ENCODE measurements at regions not wholly inside any gene's neighbourhood (a gene's known extent, or its start where the extent isn't known, plus 50 kb on each side); places are given as distances from the start of the nearest gene placed in this dataset.

DNA sequence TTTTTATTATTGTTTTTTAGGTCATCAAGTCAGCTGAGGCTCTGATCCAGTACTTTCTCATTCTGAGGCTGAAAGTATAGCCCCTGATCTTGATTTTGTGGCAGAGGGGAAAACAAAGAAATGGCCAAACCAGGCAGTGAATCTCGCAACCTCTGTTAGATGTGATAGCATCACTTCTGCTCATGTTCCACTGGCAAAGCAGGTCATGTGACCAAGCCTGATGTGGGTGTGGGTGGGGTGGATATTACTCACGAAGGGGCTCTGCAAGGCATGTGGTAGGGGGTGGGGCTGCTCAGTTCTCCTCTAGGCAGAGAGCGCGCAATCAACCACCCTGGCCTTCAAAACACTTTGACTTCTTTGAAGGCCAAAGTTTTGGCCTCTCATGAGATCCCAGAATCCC, 254.2 kb downstream of the MYCN start:
- H3K36me3 ChIP-seq (ENCODE audit: control insufficient read depth, insufficient read depth, low read length): no peaks in the 10 kb centered on the region
- DNase-seq (ENCODE audit: extremely low read depth, insufficient read length): no peak
- TF ChIP-seq CTCF (IDR thresholded peaks at IDR 0.05; ENCODE audit: insufficient read depth, low read length, poor library complexity, severe bottlenecking): no peak
- H3K27me3 ChIP-seq (replicated peaks; ENCODE audit: control insufficient read depth, insufficient read depth, low read length): no peaks in the 10 kb centered on the region
- no peak overlapping the region for H3K4me3 ChIP-seq (replicated peaks; ENCODE audit: low read depth, low read length)

DNA sequence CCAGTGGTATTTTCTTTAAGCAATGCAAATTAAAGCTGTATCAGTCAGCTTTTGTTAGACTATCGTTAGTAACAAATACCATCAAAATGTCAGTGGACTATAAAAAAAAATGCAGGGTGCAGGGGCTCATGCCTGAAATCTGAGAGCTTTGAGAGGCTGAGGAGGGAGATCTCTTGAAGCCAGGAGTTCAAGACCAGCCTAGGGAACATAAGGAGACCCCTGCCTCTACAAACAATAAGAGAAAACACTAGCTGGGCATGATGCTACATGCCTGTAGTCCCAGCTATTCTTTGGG, 253.7 kb downstream of the MYCN start:
- no peaks in the 10 kb centered on the region for H3K27me3 ChIP-seq (replicated peaks; ENCODE audit: control insufficient read depth, insufficient read depth, low read length)
- no peak for TF ChIP-seq CTCF (IDR thresholded peaks at IDR 0.05; ENCODE audit: insufficient read depth, low read length, poor library complexity, severe bottlenecking)
- no peak overlapping the region for H3K4me3 ChIP-seq (replicated peaks; ENCODE audit: low read depth, low read length)
- DNase-seq (ENCODE audit: extremely low read depth, insufficient read length): no peak
- H3K36me3 ChIP-seq (ENCODE audit: control insufficient read depth, insufficient read depth, low read length): no peaks in the 10 kb centered on the region

- H3K27me3 ChIP-seq (replicated peaks; ENCODE audit: control insufficient read depth, insufficient read depth, low read length): no peaks in the 10 kb centered on the region
- H3K4me3 ChIP-seq (replicated peaks; ENCODE audit: low read depth, low read length): no peak overlapping the region
- no peaks in the 10 kb centered on the region for H3K36me3 ChIP-seq (ENCODE audit: control insufficient read depth, insufficient read depth, low read length)
- DNase-seq (ENCODE audit: extremely low read depth, insufficient read length): no peak
- no peak for TF ChIP-seq CTCF (IDR thresholded peaks at IDR 0.05; ENCODE audit: insufficient read depth, low read length, poor library complexity, severe bottlenecking)
Measured at GRCh38 chr2:16192416-16193216, 252.3 kb downstream of the MYCN start.

DNA sequence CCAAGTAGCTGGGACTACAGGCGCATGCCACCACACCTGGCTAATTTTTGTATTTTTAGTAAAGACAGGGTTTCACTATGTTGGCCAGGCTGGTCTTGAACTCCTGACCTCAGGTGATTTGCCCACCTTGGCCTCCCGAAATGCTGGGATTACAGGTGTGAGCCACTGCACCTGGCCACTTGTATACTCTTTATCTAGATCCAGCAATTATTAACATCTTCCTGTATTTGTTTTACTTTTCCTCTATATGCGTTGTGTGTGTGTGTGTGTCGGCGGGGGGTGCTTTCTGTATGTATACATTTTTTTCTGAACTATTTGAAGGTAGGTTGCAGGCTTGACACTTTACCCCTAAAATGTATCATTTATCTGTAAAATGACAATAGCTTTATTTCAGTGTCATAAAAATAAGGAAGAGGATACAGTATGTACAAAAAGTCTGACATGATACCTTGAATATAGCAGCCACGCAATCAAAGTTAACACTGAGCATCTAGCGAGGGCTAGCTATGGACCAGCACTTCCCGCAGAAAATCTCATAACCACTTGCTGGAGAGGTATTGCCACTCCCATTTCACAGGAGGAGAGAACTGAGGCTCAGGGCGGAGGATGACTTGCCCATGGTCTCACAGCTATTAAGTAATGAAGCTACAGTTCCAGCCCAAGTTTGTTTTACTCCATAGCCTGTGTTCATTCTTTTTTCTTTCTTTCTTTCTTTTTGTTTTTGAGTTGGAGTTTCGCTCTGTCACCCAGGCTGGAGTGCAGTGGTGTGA, 251.3 kb downstream of the MYCN start:
- Histone ChIP-seq H3K27me3 (replicated peaks; ENCODE audit: control insufficient read depth, insufficient read depth, low read length) (no peaks in the 10 kb centered on the region), H3K4me3 (replicated peaks; ENCODE audit: low read depth, low read length) (no peak overlapping the region), H3K36me3 (ENCODE audit: control insufficient read depth, insufficient read depth, low read length) (no peaks in the 10 kb centered on the region)
- DNase-seq (ENCODE audit: extremely low read depth, insufficient read length): no peak
- TF ChIP-seq CTCF (IDR thresholded peaks at IDR 0.05; ENCODE audit: insufficient read depth, low read length, poor library complexity, severe bottlenecking): no peak

DNA sequence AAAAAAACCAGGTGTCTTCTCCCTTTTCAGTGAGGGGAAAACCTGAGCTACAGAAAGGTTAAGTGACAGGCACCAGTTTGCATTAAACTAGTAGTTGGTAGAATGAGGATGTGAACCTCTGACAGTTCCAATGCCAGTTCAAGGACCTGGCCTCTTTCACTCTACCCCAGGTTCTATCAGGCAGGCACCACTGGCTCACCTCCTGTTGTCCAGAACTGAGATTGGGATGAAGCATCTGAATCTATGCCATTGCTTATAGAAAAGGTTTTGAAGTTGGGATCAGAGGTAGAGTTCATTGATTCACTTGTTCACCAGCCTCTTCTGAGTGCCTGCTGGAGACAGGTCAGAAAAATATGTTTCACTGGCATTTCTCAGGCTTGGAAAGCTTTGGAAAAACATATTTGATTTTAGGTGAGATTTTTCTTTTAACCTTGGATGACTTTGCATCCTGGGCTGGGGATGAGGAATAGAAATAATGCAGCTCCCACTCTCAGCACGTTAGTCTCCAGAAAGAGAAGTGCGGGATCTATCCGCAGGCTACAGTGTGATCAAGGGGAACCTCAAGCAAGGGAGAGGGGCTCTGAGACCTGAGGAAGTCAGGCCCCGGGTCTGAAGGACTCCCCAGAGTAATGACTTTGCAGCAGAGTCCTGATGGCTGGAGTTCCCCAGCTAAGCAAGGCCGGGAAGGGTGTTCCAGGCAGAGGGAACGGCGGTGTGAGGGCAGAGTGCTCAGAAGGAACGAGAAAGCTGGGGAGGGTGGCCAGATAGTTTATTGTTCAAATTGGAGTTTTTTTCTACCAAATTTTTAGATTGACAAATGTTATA, 250.3 kb downstream of the MYCN start:
- H3K36me3 ChIP-seq (ENCODE audit: control insufficient read depth, insufficient read depth, low read length): no peaks in the 10 kb centered on the region
- H3K4me3 ChIP-seq (replicated peaks; ENCODE audit: low read depth, low read length): no peak overlapping the region
- no peaks in the 10 kb centered on the region for H3K27me3 ChIP-seq (replicated peaks; ENCODE audit: control insufficient read depth, insufficient read depth, low read length)
- no peak for DNase-seq (ENCODE audit: extremely low read depth, insufficient read length)
- no peak for TF ChIP-seq CTCF (IDR thresholded peaks at IDR 0.05; ENCODE audit: insufficient read depth, low read length, poor library complexity, severe bottlenecking)
